Activated CD8-positive, alpha-beta memory T cell treated with anti-CD3 and anti-CD28 coated beads for 4 hours (primary cell): ENCODE measurements at regions not wholly inside any gene's neighbourhood (a gene's known extent, or its start where the extent isn't known, plus 50 kb on each side); places are given as distances from the start of the nearest gene placed in this dataset.
A peak's percentile ranks its signal among the peaks of the same experiment; 100 is the strongest.
"Not testable (repeated sequence)": the region's sequence is repeated elsewhere in the genome, so short reads cannot be mapped to it uniquely, and the experiment has no call there.

Experiments
- DNase-seq, 2 donors: peaks; one replicate each; pipeline ENCODE4 v3.0.0-alpha.2; 2020; ENCODE audit warnings: low read depth in 2 of 2

- DNase-seq: no peak
Observed at GRCh38 chr17:51435171-51435552, 174.8 kb downstream of the UTP18 start.

GRCh38 chr17:51435641-51436091, 175.3 kb downstream of the UTP18 start:
- no peak for DNase-seq

- DNase-seq: no peak
Observed at GRCh38 chr17:51439395-51440229, 179.3 kb downstream of the UTP18 start.

GRCh38 chr17:51441431-51441830, 181.1 kb downstream of the UTP18 start:
- DNase-seq: no peak

GRCh38 chr17:51442088-51442865, 181.9 kb downstream of the UTP18 start:
- no peak for DNase-seq

GRCh38 chr17:51443646-51444045, 183.3 kb downstream of the UTP18 start:
- no peak for DNase-seq

- DNase-seq: no peak
Observed at GRCh38 chr17:51445946-51446345, 185.6 kb downstream of the UTP18 start.

- DNase-seq: no peak
Observed at GRCh38 chr17:51454456-51454978, 194.2 kb downstream of the UTP18 start.

GRCh38 chr17:51455211-51455610, 194.9 kb downstream of the UTP18 start:
- DNase-seq: no peak

GRCh38 chr17:51455931-51456330, 195.6 kb downstream of the UTP18 start:
- DNase-seq: no peak

- DNase-seq: no peak
Observed at GRCh38 chr17:51456942-51457341, 196.6 kb downstream of the UTP18 start.

- DNase-seq: peak; percentile 1 to 16
Observed at GRCh38 chr17:51461578-51462004, 201.2 kb downstream of the UTP18 start.

GRCh38 chr17:51463353-51463752, 203.0 kb downstream of the UTP18 start:
- DNase-seq: no peak

GRCh38 chr17:51467336-51467735, 207.0 kb downstream of the UTP18 start:
- DNase-seq: no peak

- no peak for DNase-seq
Observed at GRCh38 chr17:51472670-51473205, 212.4 kb downstream of the UTP18 start.

- DNase-seq: no peak
Observed at GRCh38 chr17:51474764-51475163, 214.4 kb downstream of the UTP18 start.

- no peak for DNase-seq
Observed at GRCh38 chr17:51475730-51476129, 215.4 kb downstream of the UTP18 start.

- DNase-seq: no peak
Observed at GRCh38 chr17:51479303-51479702, 219.0 kb downstream of the UTP18 start.

GRCh38 chr17:51481370-51481769, 221.0 kb downstream of the UTP18 start:
- no peak for DNase-seq

GRCh38 chr17:51482248-51482647, 221.9 kb downstream of the UTP18 start:
- not testable (repeated sequence) for DNase-seq

- DNase-seq: no peak
Observed at GRCh38 chr17:51486091-51486490, 225.7 kb downstream of the UTP18 start.

GRCh38 chr17:51486885-51487520, 226.7 kb downstream of the UTP18 start:
- no peak for DNase-seq
